Glomerular visceral epithelial cell (primary cell): ENCODE measurements at regions not wholly inside any gene's neighbourhood (a gene's known extent, or its start where the extent isn't known, plus 50 kb on each side); places are given as distances from the start of the nearest gene placed in this dataset.

Experiments
- DNase-seq: peaks from one replicate; pipeline ENCODE4 v3.0.0-alpha.2; 2016; ENCODE audit errors: extremely low spot score

DNA sequence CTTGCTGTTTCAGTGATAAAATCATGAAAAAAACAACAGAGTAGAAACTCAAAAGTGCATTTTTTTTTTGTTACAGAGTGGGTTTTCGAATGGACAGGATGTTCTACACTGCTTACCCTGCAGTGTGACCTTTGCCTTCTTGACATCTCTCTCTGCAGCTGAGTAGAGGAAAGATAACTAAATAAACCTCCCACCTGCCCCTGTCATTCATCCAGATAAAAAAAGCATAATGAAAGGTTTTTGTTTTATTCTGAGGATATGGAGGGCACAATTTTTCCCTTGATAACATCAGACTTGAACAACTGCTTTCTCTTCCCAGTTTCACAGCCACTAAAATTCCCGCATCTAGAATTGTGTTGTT lies 193.6 kb upstream of the FOXQ1 start:
- DNase-seq = no peak

DNA sequence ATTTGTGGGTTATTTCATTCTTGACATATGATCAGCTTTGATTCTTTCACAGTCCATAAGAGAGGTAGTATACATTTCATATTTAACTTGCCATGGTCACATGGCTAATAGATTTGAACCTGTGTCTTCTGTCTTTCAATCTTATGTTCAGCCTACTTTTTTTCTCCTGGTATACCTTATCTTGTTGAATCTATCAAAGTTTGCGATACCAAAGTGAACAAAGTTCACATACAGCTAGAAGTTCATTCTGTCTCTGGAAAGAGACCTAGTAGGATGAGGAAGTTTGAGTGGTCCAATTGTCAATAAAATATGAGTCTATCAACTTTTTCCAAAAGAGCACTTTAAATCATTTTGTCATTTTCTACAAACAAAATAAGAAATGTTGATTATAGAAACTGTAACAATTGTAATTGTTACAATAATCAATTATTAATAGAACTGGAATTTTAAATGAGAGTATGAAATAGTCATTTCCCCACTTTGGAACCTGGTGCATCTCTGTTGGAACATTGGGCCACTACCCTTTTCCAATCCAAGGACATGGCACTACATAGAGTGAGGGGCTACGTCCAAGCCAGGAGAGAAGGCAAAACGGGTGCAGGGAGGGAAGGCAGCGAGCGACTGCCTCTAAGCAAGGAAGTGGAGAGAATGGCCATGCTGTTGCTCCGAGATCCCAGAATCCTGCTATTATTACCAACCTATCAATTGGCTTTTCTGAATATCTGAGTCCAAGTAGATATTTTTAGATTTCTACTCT lies 194.2 kb upstream of the FOXQ1 start:
- no peak for DNase-seq

DNA sequence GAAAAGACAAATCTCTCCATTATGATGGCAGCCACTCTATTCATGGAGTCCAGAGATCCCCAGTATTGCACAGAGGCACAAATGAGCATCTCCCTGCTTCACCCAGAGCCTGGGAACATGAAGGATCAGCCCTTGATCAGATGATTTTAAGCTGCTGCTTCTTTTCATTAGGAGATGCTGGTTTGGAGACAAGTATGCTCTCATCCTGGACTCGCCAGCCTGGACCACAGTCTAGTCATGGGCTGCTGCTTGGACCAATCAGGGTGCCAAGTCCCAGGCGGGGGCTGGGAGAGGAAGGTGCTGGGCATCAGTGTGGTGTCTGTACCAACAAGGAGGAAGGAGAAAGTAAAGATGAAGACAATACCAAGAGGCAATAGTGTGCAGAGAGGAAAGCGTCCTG lies 195.7 kb upstream of the FOXQ1 start:
- DNase-seq = no peak

- no peak for DNase-seq
These were observed 197.9 kb upstream of the FOXQ1 start for GRCh38 chr6:1113916-1114540.

- no peak for DNase-seq
These were observed 200.5 kb upstream of the FOXQ1 start for GRCh38 chr6:1111361-1111760.

- DNase-seq = no peak
These were observed 201.0 kb upstream of the FOXQ1 start for GRCh38 chr6:1110941-1111349.

- DNase-seq = no peak
These were observed 201.7 kb upstream of the FOXQ1 start for GRCh38 chr6:1110164-1110563.

- no peak for DNase-seq
These were observed 202.8 kb upstream of the FOXQ1 start for GRCh38 chr6:1109134-1109533.

- DNase-seq = no peak
These were observed 203.7 kb upstream of the FOXQ1 start for GRCh38 chr6:1108198-1108597.

DNA sequence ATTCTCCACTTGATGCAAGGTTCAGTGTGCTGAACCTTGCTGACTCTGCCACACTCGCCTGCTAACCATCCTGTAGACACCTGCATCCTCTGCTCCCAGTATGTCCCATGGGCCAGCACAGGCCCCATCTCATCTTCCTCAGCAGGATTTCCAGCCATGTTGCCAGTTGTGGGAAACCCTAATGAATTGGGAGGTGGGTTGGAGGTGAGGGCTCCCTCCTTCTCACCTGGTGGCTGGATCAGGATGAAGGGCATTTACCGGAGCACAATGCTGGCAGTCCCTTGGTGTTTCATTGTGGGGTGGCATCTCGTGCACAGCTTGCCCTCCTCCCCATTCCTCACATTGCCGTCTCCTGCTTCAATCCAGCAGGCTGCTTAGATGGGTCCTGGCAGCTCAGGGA lies 204.3 kb upstream of the FOXQ1 start:
- no peak for DNase-seq

DNA sequence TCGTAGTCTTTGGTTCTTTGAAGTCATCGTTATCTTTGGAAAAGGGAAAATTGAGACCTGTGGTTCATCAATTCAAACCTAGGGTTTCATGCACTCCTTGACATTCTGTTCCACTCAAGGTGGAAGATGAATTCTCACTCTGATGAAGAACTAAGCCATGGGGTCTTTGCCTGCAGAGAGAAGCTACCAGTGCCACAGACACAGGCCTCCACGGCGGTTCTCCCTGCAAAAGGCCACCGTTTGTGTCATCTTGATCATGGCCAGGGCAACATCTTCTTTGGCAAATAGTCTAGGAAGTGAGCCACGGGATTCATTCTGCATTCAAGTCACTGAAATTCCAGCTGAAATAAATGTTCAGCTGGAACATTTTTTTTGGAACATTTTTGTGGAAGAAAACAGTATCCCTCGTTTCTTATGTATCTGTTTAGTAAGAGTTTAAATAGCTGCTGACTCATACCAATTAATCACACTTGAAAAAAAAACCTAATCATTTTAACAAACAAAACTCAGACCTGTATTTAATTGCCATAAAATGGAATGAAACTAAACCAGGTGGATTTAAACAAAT lies 206.0 kb upstream of the FOXQ1 start:
- no peak for DNase-seq

- no peak for DNase-seq
These were observed 206.8 kb upstream of the FOXQ1 start for GRCh38 chr6:1104988-1105670.

GRCh38 chr6:1103945-1104623 lies 207.8 kb upstream of the FOXQ1 start:
- DNase-seq = no peak

DNA sequence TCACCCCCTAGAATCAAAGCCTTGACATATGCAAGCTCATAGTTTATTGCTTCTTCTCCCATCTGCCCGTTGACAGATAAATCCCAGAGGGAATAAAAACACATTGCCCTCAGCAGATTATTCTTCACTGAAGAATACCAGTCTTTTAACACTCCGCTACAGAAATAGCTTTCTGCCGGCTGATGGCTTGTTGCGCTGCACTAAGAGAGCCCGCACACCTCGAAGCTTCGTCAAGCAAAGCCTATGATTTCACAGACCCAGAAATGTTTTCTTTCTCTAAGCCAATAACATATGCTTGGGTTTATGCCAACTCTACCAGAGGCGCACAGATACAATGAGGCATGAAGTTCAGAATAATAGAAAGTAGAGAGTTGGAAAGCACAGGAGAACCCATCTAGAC lies 208.9 kb upstream of the FOXQ1 start:
- DNase-seq = no peak

GRCh38 chr6:1100269-1100668 lies 211.6 kb upstream of the FOXQ1 start:
- no peak for DNase-seq

GRCh38 chr6:1099264-1099663 lies 212.6 kb upstream of the FOXQ1 start:
- DNase-seq = no peak

GRCh38 chr6:1096967-1097765 lies 214.7 kb upstream of the FOXQ1 start:
- no peak for DNase-seq

- DNase-seq = no peak
These were observed 217.6 kb upstream of the FOXQ1 start for GRCh38 chr6:1094306-1094705.

GRCh38 chr6:1091900-1092299 lies 220.0 kb upstream of the FOXQ1 start:
- no peak for DNase-seq

- DNase-seq = no peak
These were observed 222.0 kb upstream of the FOXQ1 start for GRCh38 chr6:1089859-1090258.

DNA sequence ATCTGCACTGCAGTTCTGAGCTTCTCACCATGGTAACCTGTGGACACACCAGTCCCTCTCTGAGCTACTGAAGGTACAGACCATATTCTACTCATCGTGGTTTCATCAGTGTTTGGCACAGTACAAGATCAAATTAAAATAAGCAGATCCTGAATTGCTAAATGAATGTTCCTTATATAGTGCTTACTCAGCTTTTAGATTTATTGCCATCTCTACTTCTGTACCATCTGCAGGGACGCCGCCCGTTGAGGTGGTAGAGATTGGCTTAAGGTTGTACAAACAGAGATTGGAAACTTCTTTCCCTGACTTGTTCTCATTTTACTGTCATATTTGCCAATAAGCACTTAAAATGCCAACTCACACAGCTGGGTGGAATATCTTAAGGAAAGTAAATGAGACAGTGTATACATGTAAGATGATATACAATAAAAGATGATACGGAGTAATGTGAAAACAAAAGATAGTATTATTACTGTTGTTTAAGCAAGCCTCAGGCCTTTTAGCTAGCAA lies 223.4 kb upstream of the FOXQ1 start:
- DNase-seq = no peak
